ENCODE measurements at regions not wholly inside any gene's neighbourhood (a gene's known extent, or its start where the extent isn't known, plus 50 kb on each side); places are given as distances from the start of the nearest gene placed in this dataset.

DNA sequence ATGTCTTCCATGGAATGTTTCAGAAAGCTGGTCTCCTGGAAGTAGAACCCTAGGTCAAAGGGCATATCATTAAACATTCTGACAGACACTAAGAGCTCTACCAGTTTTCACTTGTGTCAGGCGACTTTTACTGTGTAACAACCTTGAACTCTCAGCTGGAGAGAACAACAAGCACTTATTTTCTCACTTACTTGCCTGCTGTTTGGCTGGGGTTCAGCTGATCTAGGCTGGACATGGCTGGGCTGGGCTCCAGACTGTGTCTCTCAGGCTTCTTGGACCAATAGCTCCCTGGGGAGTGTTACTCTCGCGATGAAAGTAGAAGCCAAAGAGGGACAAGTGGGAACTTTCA lies 527.3 kb downstream of the SHQ1 start:
- Histone ChIP-seq H3K27me3 (ENCODE audit: insufficient read depth, low read depth) (no peaks in the 10 kb centered on the region), H3K9me2 (ENCODE audit: insufficient read depth) (no peaks in the 10 kb centered on the region), H3K27ac (no peak overlapping the region), H3K9me3 (ENCODE audit: insufficient read depth, low read depth) (no peaks in the 10 kb centered on the region), H3K4me3 (no peak overlapping the region), H3K4me2 (no peak overlapping the region), H3K36me3 (ENCODE audit: low read depth) (no peaks in the 10 kb centered on the region), H4K20me1 (ENCODE audit: insufficient read depth) (no peaks in the 10 kb centered on the region), H2AFZ (no peak overlapping the region), H3K4me1 (replicated peaks; ENCODE audit: insufficient read depth) (no peaks in the 10 kb centered on the region), H3F3A (ENCODE audit: insufficient read depth, low read depth) (no peaks in the 10 kb centered on the region), H3K79me2 (ENCODE audit: low read depth) (no peaks in the 10 kb centered on the region)
- DNase-seq = no peak
- ChIA-PET CTCF (no interaction called here), POLR2A (ENCODE audit: unreplicated experiment) (no interaction called here)
- intact Hi-C loops (cut with micrococcal nuclease; ENCODE audit: unreplicated experiment) = no loop called here
- no TSS peak for BruUV-seq (replicated peaks)
- TF ChIP-seq EZH2 (IDR thresholded peaks at IDR 0.05; ENCODE audit: low read depth) = no peak
- TF ChIP-seq, protein P1, sequence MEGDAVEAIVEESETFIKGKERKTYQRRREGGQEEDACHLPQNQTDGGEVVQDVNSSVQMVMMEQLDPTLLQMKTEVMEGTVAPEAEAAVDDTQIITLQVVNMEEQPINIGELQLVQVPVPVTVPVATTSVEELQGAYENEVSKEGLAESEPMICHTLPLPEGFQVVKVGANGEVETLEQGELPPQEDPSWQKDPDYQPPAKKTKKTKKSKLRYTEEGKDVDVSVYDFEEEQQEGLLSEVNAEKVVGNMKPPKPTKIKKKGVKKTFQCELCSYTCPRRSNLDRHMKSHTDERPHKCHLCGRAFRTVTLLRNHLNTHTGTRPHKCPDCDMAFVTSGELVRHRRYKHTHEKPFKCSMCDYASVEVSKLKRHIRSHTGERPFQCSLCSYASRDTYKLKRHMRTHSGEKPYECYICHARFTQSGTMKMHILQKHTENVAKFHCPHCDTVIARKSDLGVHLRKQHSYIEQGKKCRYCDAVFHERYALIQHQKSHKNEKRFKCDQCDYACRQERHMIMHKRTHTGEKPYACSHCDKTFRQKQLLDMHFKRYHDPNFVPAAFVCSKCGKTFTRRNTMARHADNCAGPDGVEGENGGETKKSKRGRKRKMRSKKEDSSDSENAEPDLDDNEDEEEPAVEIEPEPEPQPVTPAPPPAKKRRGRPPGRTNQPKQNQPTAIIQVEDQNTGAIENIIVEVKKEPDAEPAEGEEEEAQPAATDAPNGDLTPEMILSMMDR (conservative IDR thresholded peaks at IDR 0.05) = no peak

DNA sequence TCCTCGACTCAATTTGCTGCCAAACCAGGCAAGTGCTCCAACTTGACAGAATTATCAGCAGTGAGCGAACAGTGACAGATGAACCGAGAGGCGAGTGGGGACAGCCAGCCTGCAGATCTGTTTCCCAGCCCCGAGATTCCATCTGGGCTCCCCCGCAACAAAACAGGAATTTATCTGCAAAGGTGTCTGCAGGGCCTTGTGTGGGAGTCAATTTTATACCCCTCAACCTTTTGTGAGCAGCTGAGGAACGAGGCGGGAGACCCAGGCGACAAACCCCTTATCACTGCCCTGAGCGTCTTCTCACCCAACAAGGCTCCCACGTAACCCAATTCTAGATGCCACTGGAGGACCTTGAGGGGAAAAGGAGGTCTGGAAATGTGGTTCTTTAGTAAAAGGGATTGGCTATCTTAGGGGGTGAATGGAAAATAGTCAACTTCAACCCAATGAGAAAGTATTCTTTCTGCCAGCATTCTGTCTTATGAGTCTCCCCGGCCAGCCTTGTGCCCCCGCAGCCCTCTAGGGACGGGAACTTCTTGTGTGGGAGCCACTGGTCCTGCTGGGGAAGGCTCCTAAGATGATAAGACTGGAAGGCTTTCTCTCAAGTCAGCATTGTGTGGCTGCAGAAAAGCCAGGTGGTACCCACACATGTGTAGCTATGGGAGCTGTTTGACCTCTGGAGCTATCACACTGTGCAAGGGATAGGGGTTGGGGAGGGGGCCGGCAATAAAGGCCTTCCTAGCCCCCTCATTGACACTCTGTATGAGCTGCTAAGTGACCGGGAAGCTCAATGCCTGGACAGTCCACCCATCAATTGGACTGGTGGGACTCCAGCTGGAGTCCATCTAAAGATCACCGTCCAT lies 527.9 kb downstream of the SHQ1 start:
- intact Hi-C loops (cut with micrococcal nuclease; ENCODE audit: unreplicated experiment) = no loop called here
- DNase-seq = no peak

DNA sequence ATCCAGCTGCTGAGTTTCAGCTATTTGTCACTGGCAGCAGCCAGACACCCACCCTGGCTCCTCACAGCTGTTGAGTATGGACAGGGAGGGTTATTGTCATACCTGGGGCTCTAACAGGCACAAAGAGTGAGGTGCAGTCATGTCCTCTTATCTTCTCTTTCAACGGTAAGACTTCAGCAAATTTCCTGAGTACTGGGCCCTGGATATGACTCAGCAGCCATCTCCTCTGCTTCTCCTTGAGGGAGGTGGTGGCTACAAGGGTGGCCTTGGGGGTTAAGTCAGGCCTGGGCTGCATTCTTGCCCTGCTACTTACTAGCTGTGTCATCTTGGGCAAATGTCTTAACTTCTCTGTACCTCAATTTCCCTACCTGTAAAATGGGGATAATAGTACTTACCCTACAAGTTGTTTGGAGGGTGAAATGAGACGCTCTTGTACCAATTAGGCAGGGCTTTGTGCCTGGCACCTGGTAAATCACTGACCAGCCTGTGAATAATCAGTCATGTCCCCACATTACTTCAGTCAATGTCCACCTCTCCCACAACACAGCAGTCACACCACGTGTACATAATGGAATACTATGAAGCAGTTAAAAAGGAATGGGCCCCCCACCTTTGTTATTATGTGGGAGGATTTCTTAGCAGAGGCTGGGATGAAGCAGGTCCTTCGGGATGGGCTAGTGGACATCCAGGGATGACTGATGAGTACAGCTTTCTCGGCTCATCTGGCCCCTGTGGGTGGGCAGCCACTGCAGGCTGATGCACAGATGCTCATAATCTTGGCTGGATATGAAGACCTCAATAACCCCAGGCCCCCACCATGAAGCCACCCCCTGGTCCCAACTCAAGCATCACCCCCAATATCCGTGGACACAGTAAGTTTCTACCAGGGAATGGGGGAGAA lies 528.8 kb downstream of the SHQ1 start:
- ChIA-PET POLR2A (ENCODE audit: unreplicated experiment) (no interaction called here), CTCF (no interaction called here)
- Histone ChIP-seq H3K36me3 (ENCODE audit: low read depth) (no peaks in the 10 kb centered on the region), H3K4me3 (no peak overlapping the region), H3F3A (ENCODE audit: insufficient read depth, low read depth) (no peaks in the 10 kb centered on the region), H4K20me1 (ENCODE audit: insufficient read depth) (no peaks in the 10 kb centered on the region), H3K27ac (no peak overlapping the region), H3K79me2 (ENCODE audit: low read depth) (no peaks in the 10 kb centered on the region), H3K9me2 (ENCODE audit: insufficient read depth) (no peaks in the 10 kb centered on the region), H3K4me1 (replicated peaks; ENCODE audit: insufficient read depth) (no peaks in the 10 kb centered on the region), H3K27me3 (ENCODE audit: insufficient read depth, low read depth) (no peaks in the 10 kb centered on the region), H2AFZ (no peak overlapping the region), H3K4me2 (no peak overlapping the region), H3K9me3 (ENCODE audit: insufficient read depth, low read depth) (no peaks in the 10 kb centered on the region)
- no peak for DNase-seq
- TF ChIP-seq, protein P1 (conservative IDR thresholded peaks at IDR 0.05) = no peak
- TF ChIP-seq EZH2 (IDR thresholded peaks at IDR 0.05; ENCODE audit: low read depth) = no peak
- intact Hi-C loops (cut with micrococcal nuclease; ENCODE audit: unreplicated experiment) = no loop called here
- no TSS peak for BruUV-seq (replicated peaks)

More for the DNA sequence above, 527.9 kb downstream of the SHQ1 start:
- no peak overlapping the region for H3K27ac ChIP-seq
- ChIA-PET CTCF (no interaction called here), POLR2A (ENCODE audit: unreplicated experiment) (no interaction called here)
- no peaks in the 10 kb centered on the region for H3K4me1 ChIP-seq (replicated peaks; ENCODE audit: insufficient read depth)
- H3K9me2 ChIP-seq (ENCODE audit: insufficient read depth) = no peaks in the 10 kb centered on the region
- no peaks in the 10 kb centered on the region for H4K20me1 ChIP-seq (ENCODE audit: insufficient read depth)
- no peaks in the 10 kb centered on the region for H3F3A ChIP-seq (ENCODE audit: insufficient read depth, low read depth)
- no peak overlapping the region for H3K4me3 ChIP-seq
- H3K36me3 ChIP-seq (ENCODE audit: low read depth) = no peaks in the 10 kb centered on the region
- no peaks in the 10 kb centered on the region for H3K27me3 ChIP-seq (ENCODE audit: insufficient read depth, low read depth)
- H2AFZ ChIP-seq = no peak overlapping the region
- H3K79me2 ChIP-seq (ENCODE audit: low read depth) = no peaks in the 10 kb centered on the region
- BruUV-seq (replicated peaks) = no TSS peak
- TF ChIP-seq, protein P1 (conservative IDR thresholded peaks at IDR 0.05) = no peak
- TF ChIP-seq EZH2 (IDR thresholded peaks at IDR 0.05; ENCODE audit: low read depth) = no peak
- no peak overlapping the region for H3K4me2 ChIP-seq
- no peaks in the 10 kb centered on the region for H3K9me3 ChIP-seq (ENCODE audit: insufficient read depth, low read depth)
